Liver (tissue), 7 donors: ENCODE measurements at regions not wholly inside any gene's neighbourhood (a gene's known extent, or its start where the extent isn't known, plus 50 kb on each side); places are given as distances from the start of the nearest gene placed in this dataset.

ENCODE experiments used
- DNase-seq: peaks from one replicate; pipeline ENCODE4 v3.0.0-alpha.2; 2017; ENCODE audit warnings: low spot score
- H3K27ac ChIP-seq, 2 donors: one replicate each; pipeline ENCODE4 v1.7.0; 2013; ENCODE audit warnings: inconsistent platforms in 2 of 2, low read length in 2 of 2, control low read depth in 1 of 2, low read depth in 1 of 2, mild to moderate bottlenecking in 1 of 2
- H3K27me3 ChIP-seq, 4 donors: one replicate each; pipeline versions ENCODE4 v1.6.1 to v1.7.0; 2013; ENCODE audit warnings: low read length in 3 of 4, inconsistent platforms in 1 of 4, mild to moderate bottlenecking in 1 of 4, moderate library complexity in 1 of 4; ENCODE audit not compliant: control insufficient read depth in 4 of 4, insufficient read depth in 4 of 4
- H3K36me3 ChIP-seq, 4 donors: one replicate each; pipeline versions ENCODE4 v1.6.1 to v1.7.0; 2013; ENCODE audit warnings: low read length in 3 of 4, mild to moderate bottlenecking in 3 of 4, low read depth in 1 of 4, moderate library complexity in 1 of 4; ENCODE audit not compliant: control insufficient read depth in 4 of 4, insufficient read depth in 3 of 4
- H3K4me1 ChIP-seq, 4 donors: one replicate each; pipeline versions ENCODE4 v1.6.1 to v1.7.0; 2013; ENCODE audit warnings: low read length in 3 of 4, mild to moderate bottlenecking in 3 of 4, moderate library complexity in 1 of 4; ENCODE audit not compliant: control insufficient read depth in 4 of 4, insufficient read depth in 4 of 4
- H3K4me3 ChIP-seq, 3 donors: one replicate each; pipeline versions ENCODE4 v1.6.1 to v1.7.0; 2013; ENCODE audit warnings: low read length in 3 of 3, control low read depth in 1 of 3, low read depth in 1 of 3, mild to moderate bottlenecking in 1 of 3
- H3K9ac ChIP-seq, 2 donors: one replicate each; pipeline ENCODE4 v1.7.0; 2013; ENCODE audit warnings: low read length in 2 of 2, mild to moderate bottlenecking in 2 of 2, moderate library complexity in 2 of 2, control low read depth in 1 of 2, low read depth in 1 of 2
- H3K9me3 ChIP-seq, 4 donors: one replicate each; pipeline versions ENCODE4 v1.6.1 to v1.7.0; 2013; ENCODE audit warnings: low read length in 3 of 4; ENCODE audit not compliant: control insufficient read depth in 4 of 4
- ATF3 ChIP-seq: IDR thresholded peaks from 2 replicates; pipeline ENCODE4 v1.6.1; 2016; ENCODE audit warnings: antibody characterized with exemption
- CTCF ChIP-seq: fragments of 150-350 bp; IDR thresholded peaks from 2 replicates; pipeline ENCODE4 v1.5.1; 2017; ENCODE audit warnings: improper control_type of control experiment, low read depth, low read length; ENCODE audit not compliant: missing input control
- EGR1 ChIP-seq, 2 donors: IDR thresholded peaks; 2 replicates each; pipeline ENCODE4 v1.6.1; 2016 to 2018; ENCODE audit warnings: antibody characterized with exemption in 2 of 2, low read depth in 2 of 2
- FOXA1 ChIP-seq: IDR thresholded peaks from 2 replicates; pipeline ENCODE4 v1.6.1; 2016; ENCODE audit warnings: antibody characterized with exemption
- FOXA2 ChIP-seq: IDR thresholded peaks from 2 replicates; pipeline ENCODE4 v1.6.1; 2016; ENCODE audit warnings: antibody characterized with exemption
- GABPA ChIP-seq, 2 donors: IDR thresholded peaks in 1 of 2; conservative IDR thresholded peaks in 1 of 2; 2 replicates each; pipeline ENCODE4 v1.6.1; 2016; ENCODE audit warnings: antibody characterized with exemption in 2 of 2, mild to moderate bottlenecking in 1 of 2, moderate library complexity in 1 of 2
- HNF4A ChIP-seq, 2 donors: conservative IDR thresholded peaks; 2 replicates each; pipeline ENCODE4 v1.6.1; 2016; ENCODE audit warnings: antibody characterized with exemption in 2 of 2, mild to moderate bottlenecking in 2 of 2
- HNF4G ChIP-seq: IDR thresholded peaks from 2 replicates; pipeline ENCODE4 v1.6.1; 2016; ENCODE audit warnings: antibody characterized with exemption
- JUND ChIP-seq, 2 donors: IDR thresholded peaks; 2 replicates each; pipeline ENCODE4 v1.6.1; 2016; ENCODE audit warnings: antibody characterized with exemption in 2 of 2
- MAX ChIP-seq: IDR thresholded peaks from 2 replicates; pipeline ENCODE4 v1.6.1; 2016; ENCODE audit warnings: antibody characterized with exemption
- NR2F2 ChIP-seq: IDR thresholded peaks from 2 replicates; pipeline ENCODE4 v1.6.1; 2016; ENCODE audit warnings: antibody characterized with exemption
- RAD21 ChIP-seq, 2 donors: IDR thresholded peaks; 2 replicates each; pipeline ENCODE4 v1.6.1; 2016; ENCODE audit warnings: antibody characterized with exemption in 2 of 2, mild to moderate bottlenecking in 2 of 2
- RXRA ChIP-seq, 2 donors: IDR thresholded peaks; 2 replicates each; pipeline ENCODE4 v1.6.1; 2017 to 2018; ENCODE audit warnings: antibody characterized with exemption in 2 of 2, mild to moderate bottlenecking in 1 of 2
- SP1 ChIP-seq: IDR thresholded peaks from 2 replicates; pipeline ENCODE4 v1.6.1; 2018; ENCODE audit warnings: antibody characterized with exemption, mild to moderate bottlenecking
- TAF1 ChIP-seq: conservative IDR thresholded peaks from 2 replicates; pipeline ENCODE4 v1.6.1; 2016; ENCODE audit warnings: antibody characterized with exemption, mild to moderate bottlenecking
- YY1 ChIP-seq: IDR thresholded peaks from 2 replicates; pipeline ENCODE4 v1.6.1; 2016; ENCODE audit warnings: antibody characterized with exemption, mild to moderate bottlenecking
- ZBTB33 ChIP-seq: IDR thresholded peaks from 2 replicates; pipeline ENCODE4 v1.6.1; 2016; ENCODE audit warnings: antibody characterized with exemption
- TF ChIP-seq, protein P1 (sequence below): IDR thresholded peaks from 2 replicates; pipeline ENCODE4 v1.6.1; 2016; ENCODE audit warnings: antibody characterized with exemption, mild to moderate bottlenecking
- donor health status: healthy.
- donor health status: healthy.
- donor health status: healthy.
- donor health status: healthy.

DNA sequence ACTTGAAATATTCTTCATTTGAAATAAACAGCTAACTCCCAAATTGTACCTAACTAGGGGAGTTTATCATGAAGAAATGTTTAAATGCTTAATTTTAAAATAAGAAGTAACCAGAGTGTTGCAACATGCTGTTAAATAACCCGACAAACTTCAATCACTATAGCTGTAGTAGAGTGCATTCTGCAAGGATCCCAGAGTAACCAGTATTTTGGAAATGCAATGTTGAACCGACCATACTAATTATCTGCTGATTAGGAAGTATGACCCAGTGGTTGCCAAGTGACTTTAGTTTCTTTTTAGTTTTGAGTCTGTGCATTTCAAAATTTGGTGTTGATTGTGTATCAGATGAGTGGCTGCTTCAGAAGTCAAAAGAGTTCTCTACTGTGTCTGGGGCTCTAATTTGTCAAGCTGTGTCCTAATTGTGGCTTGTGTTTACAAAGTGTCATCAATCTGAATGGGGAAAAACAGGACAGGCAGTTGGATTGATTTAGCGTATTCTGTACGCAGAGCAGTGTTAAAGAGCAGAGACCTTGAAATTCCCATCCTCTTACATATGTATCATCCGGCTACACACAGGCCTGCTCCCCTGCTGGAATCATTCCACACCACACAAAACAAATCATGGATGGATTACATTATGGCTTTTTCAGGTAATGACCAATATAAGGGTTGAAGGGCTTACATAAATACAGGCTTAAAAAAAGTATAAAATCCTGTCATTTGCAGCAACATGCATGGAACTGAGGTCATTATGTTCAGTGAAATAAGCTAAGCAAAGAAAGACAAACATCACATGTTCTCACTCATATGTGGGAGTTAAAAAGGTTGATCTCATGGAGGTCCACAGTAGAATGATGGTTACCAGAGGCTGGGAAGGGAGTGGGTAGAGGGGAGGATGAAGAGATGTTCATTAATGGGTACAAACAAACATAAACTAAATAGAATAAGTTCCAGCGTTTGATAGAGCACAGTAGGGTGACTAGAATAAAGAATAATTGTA is 351.5 kb downstream of the KLF12 start (continued):
- TF ChIP-seq ZBTB33, result no peak

DNA sequence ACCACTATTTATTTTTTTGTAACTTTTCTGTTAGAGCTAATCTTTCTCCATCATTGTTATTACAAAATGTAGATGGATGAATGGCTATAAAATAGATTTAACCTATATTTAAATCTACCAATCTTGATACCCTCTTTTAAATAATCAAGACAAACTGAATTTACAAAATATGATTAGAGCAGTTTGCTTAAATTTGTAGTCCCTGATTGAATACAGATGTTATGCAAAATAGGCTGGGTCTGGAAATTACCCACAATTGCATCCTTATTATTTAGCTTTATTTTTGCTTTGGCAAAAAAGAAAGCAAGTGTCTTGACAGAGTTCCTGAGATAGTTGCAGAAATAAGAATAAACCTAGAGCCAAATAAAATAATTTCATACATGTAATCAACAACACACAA is 352.8 kb downstream of the KLF12 start:
- Histone ChIP-seq H3K27me3 (no peaks in the 10 kb centered on the region), H3K9me3 (no peaks in the 10 kb centered on the region), H3K36me3 (peaks cover 0 to 3% (median 0%) of the 10 kb centered on the region in 4 donors), H3K4me3 (no peak overlapping the region), H3K27ac (no peak overlapping the region), H3K4me1 (peaks cover 0 to 2% (median 0%) of the 10 kb centered on the region in 4 donors), H3K9ac (no peak overlapping the region)
- TF ChIP-seq FOXA1 (no peak), SP1 (no peak), MAX (no peak), RAD21 (IDR thresholded peaks at IDR 0.05) (no peak), NR2F2 (no peak), CTCF (no peak), HNF4A (conservative IDR thresholded peaks at IDR 0.05) (no peak), YY1 (no peak), EGR1 (IDR thresholded peaks at IDR 0.05; ENCODE audit: low read depth in 2 of 2) (no peak), RXRA (IDR thresholded peaks at IDR 0.05) (no peak), JUND (IDR thresholded peaks at IDR 0.05) (no peak), HNF4G (no peak), ATF3 (no peak), GABPA (IDR thresholded peaks at IDR 0.05 in 1 of 2, conservative IDR thresholded peaks at IDR 0.05 in 1 of 2) (no peak), ZBTB33 (no peak), TAF1 (no peak), FOXA2 (no peak)
- TF ChIP-seq, protein P1, sequence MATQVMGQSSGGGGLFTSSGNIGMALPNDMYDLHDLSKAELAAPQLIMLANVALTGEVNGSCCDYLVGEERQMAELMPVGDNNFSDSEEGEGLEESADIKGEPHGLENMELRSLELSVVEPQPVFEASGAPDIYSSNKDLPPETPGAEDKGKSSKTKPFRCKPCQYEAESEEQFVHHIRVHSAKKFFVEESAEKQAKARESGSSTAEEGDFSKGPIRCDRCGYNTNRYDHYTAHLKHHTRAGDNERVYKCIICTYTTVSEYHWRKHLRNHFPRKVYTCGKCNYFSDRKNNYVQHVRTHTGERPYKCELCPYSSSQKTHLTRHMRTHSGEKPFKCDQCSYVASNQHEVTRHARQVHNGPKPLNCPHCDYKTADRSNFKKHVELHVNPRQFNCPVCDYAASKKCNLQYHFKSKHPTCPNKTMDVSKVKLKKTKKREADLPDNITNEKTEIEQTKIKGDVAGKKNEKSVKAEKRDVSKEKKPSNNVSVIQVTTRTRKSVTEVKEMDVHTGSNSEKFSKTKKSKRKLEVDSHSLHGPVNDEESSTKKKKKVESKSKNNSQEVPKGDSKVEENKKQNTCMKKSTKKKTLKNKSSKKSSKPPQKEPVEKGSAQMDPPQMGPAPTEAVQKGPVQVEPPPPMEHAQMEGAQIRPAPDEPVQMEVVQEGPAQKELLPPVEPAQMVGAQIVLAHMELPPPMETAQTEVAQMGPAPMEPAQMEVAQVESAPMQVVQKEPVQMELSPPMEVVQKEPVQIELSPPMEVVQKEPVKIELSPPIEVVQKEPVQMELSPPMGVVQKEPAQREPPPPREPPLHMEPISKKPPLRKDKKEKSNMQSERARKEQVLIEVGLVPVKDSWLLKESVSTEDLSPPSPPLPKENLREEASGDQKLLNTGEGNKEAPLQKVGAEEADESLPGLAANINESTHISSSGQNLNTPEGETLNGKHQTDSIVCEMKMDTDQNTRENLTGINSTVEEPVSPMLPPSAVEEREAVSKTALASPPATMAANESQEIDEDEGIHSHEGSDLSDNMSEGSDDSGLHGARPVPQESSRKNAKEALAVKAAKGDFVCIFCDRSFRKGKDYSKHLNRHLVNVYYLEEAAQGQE, result no peak
- DNase-seq, result no peak
